ENCODE measurements at regions not wholly inside any gene's neighbourhood (a gene's known extent, or its start where the extent isn't known, plus 50 kb on each side); places are given as distances from the start of the nearest gene placed in this dataset.

DNA sequence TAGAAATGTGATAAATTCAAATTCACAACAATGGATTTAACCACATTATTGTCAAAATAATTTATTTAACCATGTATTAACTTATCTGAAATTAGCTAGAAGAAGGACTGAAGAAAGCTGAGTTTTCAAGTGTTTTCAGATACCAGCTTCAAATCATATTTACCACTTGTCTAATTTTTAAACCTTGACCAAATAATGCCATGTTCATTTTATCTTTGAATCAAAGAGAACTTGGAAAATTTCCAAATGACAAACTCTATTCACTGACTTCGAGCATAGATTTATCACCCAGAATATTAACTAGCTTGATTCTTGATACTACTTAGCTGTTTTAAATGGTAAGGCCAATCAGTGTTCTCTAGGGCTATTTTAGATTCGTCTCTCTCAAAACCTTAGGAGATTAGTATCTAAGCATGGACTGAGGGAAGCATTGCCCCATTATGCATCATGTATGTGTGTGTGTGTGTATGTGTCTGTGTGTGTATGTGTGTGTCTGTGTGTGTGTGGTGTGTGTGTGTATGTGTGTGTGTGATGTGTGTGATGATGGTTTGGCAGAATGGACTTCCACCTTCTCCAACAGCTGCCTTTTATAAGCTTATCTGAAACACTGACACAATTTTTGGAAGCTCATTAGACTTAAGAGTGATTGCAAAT, 667.5 kb upstream of the FANCL start:
- TF ChIP-seq FOXA1 (IDR thresholded peaks at IDR 0.05) (no peak), SUZ12 (IDR thresholded peaks at IDR 0.05) (no peak), HDGF (IDR thresholded peaks at IDR 0.05; ENCODE audit: borderline replicate concordance) (no peak), NFRKB (IDR thresholded peaks at IDR 0.05) (no peak), ARNT (IDR thresholded peaks at IDR 0.05) (no peak), TARDBP (IDR thresholded peaks at IDR 0.05) (no peak)
- CTCF ChIA-PET = no interaction called here
- no peak for DNase-seq (ENCODE audit: extremely low spot score)
- POLR2A ChIA-PET = no interaction called here

DNA sequence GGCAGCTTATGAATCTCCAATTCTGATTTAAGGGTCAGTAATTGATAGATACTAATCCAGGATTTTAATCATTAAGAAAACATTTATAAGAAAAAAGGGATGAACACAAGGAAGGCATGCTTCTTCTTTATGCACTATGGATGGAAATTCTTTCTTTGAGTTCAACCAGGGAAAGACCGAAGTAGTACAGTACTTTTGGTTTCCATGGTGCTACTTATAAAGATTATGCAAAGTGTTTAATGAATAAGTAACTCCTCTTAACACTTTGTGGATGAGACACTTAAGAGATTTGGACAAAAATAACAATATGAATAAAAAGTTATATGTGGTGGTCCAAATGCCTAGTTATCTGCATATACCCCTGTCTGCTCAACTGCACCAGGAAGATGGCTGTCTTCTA, 666.5 kb upstream of the FANCL start:
- POLR2A ChIA-PET = no interaction called here
- no peak for TF ChIP-seq FOXK2 (IDR thresholded peaks at IDR 0.05)
- TF ChIP-seq SP1 (IDR thresholded peaks at IDR 0.05) = no peak
- no peak for TF ChIP-seq NFRKB (IDR thresholded peaks at IDR 0.05)
- no peak for TF ChIP-seq TARDBP (IDR thresholded peaks at IDR 0.05)
- no peak for TF ChIP-seq ZNF384 (IDR thresholded peaks at IDR 0.05)
- no peak for TF ChIP-seq FOXA1 (IDR thresholded peaks at IDR 0.05)
- no peak for TF ChIP-seq BHLHE40 (IDR thresholded peaks at IDR 0.05; ENCODE audit: borderline replicate concordance)
- no peak for TF ChIP-seq SUZ12 (IDR thresholded peaks at IDR 0.05)
- TF ChIP-seq, protein P1, sequence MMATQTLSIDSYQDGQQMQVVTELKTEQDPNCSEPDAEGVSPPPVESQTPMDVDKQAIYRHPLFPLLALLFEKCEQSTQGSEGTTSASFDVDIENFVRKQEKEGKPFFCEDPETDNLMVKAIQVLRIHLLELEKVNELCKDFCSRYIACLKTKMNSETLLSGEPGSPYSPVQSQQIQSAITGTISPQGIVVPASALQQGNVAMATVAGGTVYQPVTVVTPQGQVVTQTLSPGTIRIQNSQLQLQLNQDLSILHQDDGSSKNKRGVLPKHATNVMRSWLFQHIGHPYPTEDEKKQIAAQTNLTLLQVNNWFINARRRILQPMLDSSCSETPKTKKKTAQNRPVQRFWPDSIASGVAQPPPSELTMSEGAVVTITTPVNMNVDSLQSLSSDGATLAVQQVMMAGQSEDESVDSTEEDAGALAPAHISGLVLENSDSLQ (IDR thresholded peaks at IDR 0.05) = no peak
- no peak for TF ChIP-seq ARNT (IDR thresholded peaks at IDR 0.05)
- no peak for TF ChIP-seq L3MBTL2 (conservative IDR thresholded peaks at IDR 0.05)
- TF ChIP-seq LEF1 (IDR thresholded peaks at IDR 0.05; ENCODE audit: borderline replicate concordance) = no peak
- TF ChIP-seq ELF4 (IDR thresholded peaks at IDR 0.05) = no peak
- TF ChIP-seq CTBP1 (IDR thresholded peaks at IDR 0.05; ENCODE audit: borderline replicate concordance) = no peak
- no peak for TF ChIP-seq FOXM1 (IDR thresholded peaks at IDR 0.05; ENCODE audit: borderline replicate concordance)
- TF ChIP-seq HDGF (IDR thresholded peaks at IDR 0.05; ENCODE audit: borderline replicate concordance) = no peak
- no peak for DNase-seq (ENCODE audit: extremely low spot score)
- CTCF ChIA-PET = no interaction called here

DNA sequence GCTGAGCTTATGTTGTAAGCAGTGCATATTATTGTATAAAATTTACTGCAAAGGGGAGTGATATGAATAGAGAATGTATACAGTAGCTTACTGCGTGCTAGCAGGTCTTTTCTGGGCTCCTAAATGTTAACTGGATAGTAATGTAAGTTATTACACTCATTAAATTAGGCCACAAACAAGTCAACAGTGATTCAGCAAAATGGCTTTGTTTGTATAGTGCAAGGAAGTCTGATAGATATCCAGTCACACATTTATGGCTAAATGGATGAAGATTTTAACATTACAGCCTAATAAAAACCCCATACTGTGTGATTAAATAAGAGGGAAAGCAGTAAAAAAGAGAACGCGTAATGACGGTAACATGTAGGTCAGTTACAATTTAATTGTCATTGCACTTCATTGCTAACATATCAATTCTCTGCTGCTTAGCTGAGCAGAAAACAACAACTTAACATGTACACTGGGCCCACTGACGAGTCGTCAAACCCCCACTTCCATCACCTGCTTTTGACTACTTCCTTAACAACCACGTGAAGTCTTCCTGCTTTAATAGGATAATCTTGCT, 665.0 kb upstream of the FANCL start:
- POLR2A ChIA-PET = no interaction called here
- no peak for DNase-seq (ENCODE audit: extremely low spot score)
- TF ChIP-seq FOXA1 (IDR thresholded peaks at IDR 0.05) (peak; percentile 77), TARDBP (IDR thresholded peaks at IDR 0.05) (no peak), HDGF (IDR thresholded peaks at IDR 0.05; ENCODE audit: borderline replicate concordance) (no peak), BHLHE40 (IDR thresholded peaks at IDR 0.05; ENCODE audit: borderline replicate concordance) (no peak), ARNT (IDR thresholded peaks at IDR 0.05) (peak; percentile 99), SP1 (IDR thresholded peaks at IDR 0.05) (no peak), LEF1 (IDR thresholded peaks at IDR 0.05; ENCODE audit: borderline replicate concordance) (no peak), ELF4 (IDR thresholded peaks at IDR 0.05) (no peak), FOXK2 (IDR thresholded peaks at IDR 0.05) (no peak), ZNF384 (IDR thresholded peaks at IDR 0.05) (no peak), FOXM1 (IDR thresholded peaks at IDR 0.05; ENCODE audit: borderline replicate concordance) (no peak), NFRKB (IDR thresholded peaks at IDR 0.05) (no peak), L3MBTL2 (conservative IDR thresholded peaks at IDR 0.05) (no peak), CTBP1 (IDR thresholded peaks at IDR 0.05; ENCODE audit: borderline replicate concordance) (peak; percentile 78), SUZ12 (IDR thresholded peaks at IDR 0.05) (no peak)
- TF ChIP-seq, protein P1 (IDR thresholded peaks at IDR 0.05) = peak; percentile 82
- CTCF ChIA-PET = no interaction called here

DNA sequence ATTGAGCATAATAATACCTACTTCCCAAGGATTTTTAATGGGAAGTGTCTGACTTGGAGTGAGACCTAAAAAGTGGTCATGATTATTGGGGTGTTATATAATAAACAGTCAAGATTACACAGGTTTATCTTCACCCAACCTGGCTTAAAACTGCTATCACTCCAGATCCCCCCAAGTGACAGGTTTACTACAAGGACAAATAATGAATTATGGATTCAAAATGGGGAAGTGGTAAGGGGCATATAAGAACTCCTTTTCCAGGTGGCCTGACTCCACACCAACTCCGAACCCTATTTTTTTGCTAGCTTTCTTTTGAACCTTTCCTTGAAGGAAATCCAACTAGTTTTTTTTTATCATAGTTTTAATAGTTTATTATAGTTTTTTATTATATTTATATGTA, 663.0 kb upstream of the FANCL start:
- TF ChIP-seq FOXM1 (IDR thresholded peaks at IDR 0.05; ENCODE audit: borderline replicate concordance) (no peak), SUZ12 (IDR thresholded peaks at IDR 0.05) (no peak), L3MBTL2 (conservative IDR thresholded peaks at IDR 0.05) (no peak), ARNT (IDR thresholded peaks at IDR 0.05) (no peak), NFRKB (IDR thresholded peaks at IDR 0.05) (no peak), FOXA1 (IDR thresholded peaks at IDR 0.05) (no peak), SP1 (IDR thresholded peaks at IDR 0.05) (no peak), ELF4 (IDR thresholded peaks at IDR 0.05) (no peak), HDGF (IDR thresholded peaks at IDR 0.05; ENCODE audit: borderline replicate concordance) (no peak), FOXK2 (IDR thresholded peaks at IDR 0.05) (no peak), LEF1 (IDR thresholded peaks at IDR 0.05; ENCODE audit: borderline replicate concordance) (no peak), ZNF384 (IDR thresholded peaks at IDR 0.05) (no peak), TARDBP (IDR thresholded peaks at IDR 0.05) (no peak), BHLHE40 (IDR thresholded peaks at IDR 0.05; ENCODE audit: borderline replicate concordance) (no peak), CTBP1 (IDR thresholded peaks at IDR 0.05; ENCODE audit: borderline replicate concordance) (no peak)
- TF ChIP-seq, protein P1 (IDR thresholded peaks at IDR 0.05) = no peak
- ChIA-PET CTCF (interaction anchor here (0.6 kb wide), 1 partner anchor 365 kb away, joined by 3 read pairs; no protein-coding TSS in a partner anchor), POLR2A (no interaction called here)
- DNase-seq (ENCODE audit: extremely low spot score) = no peak

DNA sequence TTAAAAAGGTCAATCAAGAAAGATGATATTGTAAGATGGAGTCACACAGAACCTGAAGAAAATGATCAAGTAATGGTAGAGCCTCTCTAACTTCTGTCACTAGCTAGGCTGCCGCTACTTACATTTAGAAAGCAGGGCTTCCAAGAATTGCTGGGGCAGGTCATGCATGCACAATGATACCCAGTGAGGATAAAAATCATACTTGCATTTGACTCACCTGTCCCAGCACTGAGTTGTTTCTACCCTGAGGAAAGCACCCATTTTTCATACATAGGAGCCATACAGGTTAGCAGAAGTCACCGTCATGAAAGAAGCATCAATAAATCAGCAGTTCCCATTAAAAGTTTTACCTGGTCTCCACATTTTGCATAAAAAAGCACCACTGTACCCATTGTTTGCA, 662.3 kb upstream of the FANCL start:
- ChIA-PET POLR2A (no interaction called here), CTCF (interaction anchor here (0.6 kb wide), 1 partner anchor 9 kb away, joined by 3 read pairs; no protein-coding TSS in a partner anchor)
- no peak for TF ChIP-seq ELF4 (IDR thresholded peaks at IDR 0.05)
- TF ChIP-seq NFRKB (IDR thresholded peaks at IDR 0.05) = no peak
- no peak for TF ChIP-seq SP1 (IDR thresholded peaks at IDR 0.05)
- no peak for TF ChIP-seq SUZ12 (IDR thresholded peaks at IDR 0.05)
- no peak for TF ChIP-seq L3MBTL2 (conservative IDR thresholded peaks at IDR 0.05)
- no peak for TF ChIP-seq LEF1 (IDR thresholded peaks at IDR 0.05; ENCODE audit: borderline replicate concordance)
- no peak for TF ChIP-seq FOXA1 (IDR thresholded peaks at IDR 0.05)
- TF ChIP-seq, protein P1 (IDR thresholded peaks at IDR 0.05) = no peak
- TF ChIP-seq CTBP1 (IDR thresholded peaks at IDR 0.05; ENCODE audit: borderline replicate concordance) = no peak
- no peak for TF ChIP-seq FOXK2 (IDR thresholded peaks at IDR 0.05)
- TF ChIP-seq HDGF (IDR thresholded peaks at IDR 0.05; ENCODE audit: borderline replicate concordance) = no peak
- TF ChIP-seq TARDBP (IDR thresholded peaks at IDR 0.05) = no peak
- no peak for TF ChIP-seq FOXM1 (IDR thresholded peaks at IDR 0.05; ENCODE audit: borderline replicate concordance)
- TF ChIP-seq ZNF384 (IDR thresholded peaks at IDR 0.05) = no peak
- TF ChIP-seq BHLHE40 (IDR thresholded peaks at IDR 0.05; ENCODE audit: borderline replicate concordance) = no peak
- TF ChIP-seq ARNT (IDR thresholded peaks at IDR 0.05) = no peak
- DNase-seq (ENCODE audit: extremely low spot score) = no peak

All from HEK293T (cell line).